Adrenal gland (tissue), 9 donors: ENCODE measurements at regions not wholly inside any gene's neighbourhood (a gene's known extent, or its start where the extent isn't known, plus 50 kb on each side); places are given as distances from the start of the nearest gene placed in this dataset.

Experiments
- DNase-seq, 7 donors: peaks; one replicate each; pipeline ENCODE4 v3.0.0-alpha.2; 2019 to 2020
- H3K27ac ChIP-seq, 5 donors: fragments of 200-600 bp; sonication (generic) in 4 of 5; 1 replicate in 3 of 5; 2 replicates in 2 of 5; pipeline versions ENCODE4 v1.5.1 to v1.8.0; 2016 to 2020; ENCODE audit warnings: mild to moderate bottlenecking in 1 of 5
- H3K27me3 ChIP-seq: fragments of 200-600 bp; 2 replicates; pipeline ENCODE4 v1.8.0; 2021
- H3K36me3 ChIP-seq, 2 donors: fragments of 200-600 bp; replicated peaks in 1 of 2; 1 replicate in 1 of 2; 2 replicates in 1 of 2; pipeline versions ENCODE4 v1.5.1 to v1.8.0; 2018 to 2022
- H3K4me1 ChIP-seq, 2 donors: fragments of 200-600 bp; replicated peaks in 1 of 2; 1 replicate in 1 of 2; 2 replicates in 1 of 2; pipeline versions ENCODE4 v1.5.1 to v1.8.0; 2018 to 2021
- H3K4me3 ChIP-seq, 4 donors: fragments of 200-600 bp; sonication (generic) in 3 of 4; one replicate each; pipeline ENCODE4 v1.5.1; 2016 to 2018
- H3K9me3 ChIP-seq, 3 donors: fragments of 200-600 bp; sonication (generic) in 1 of 3; replicated peaks in 1 of 3; 1 replicate in 2 of 3; 2 replicates in 1 of 3; pipeline versions ENCODE4 v1.5.1 to v1.8.0; 2016 to 2021
- POLR2A ChIP-seq, 2 donors: fragments of 450-650 bp; IDR thresholded peaks; one replicate each; pipeline ENCODE4 v1.6.1; 2017; ENCODE audit warnings: antibody characterized with exemption in 2 of 2, mild to moderate bottlenecking in 2 of 2, moderate library complexity in 1 of 2
- WGBS, 4 donors: extraction: QIAGEN DNeasy Blood & Tissue Kit in 2 of 4; methylation state at CpG; one replicate each; pipeline versions ENCODE4 v1.1.5 to v1.1.7; 2013 to 2017; 5-methylcytosine and 5-hydroxymethylcytosine counted together
- intact Hi-C, 2 donors: fragments of 100-400 bp; cut with DNase I; formaldehyde crosslinking; loops; one replicate each; pipeline versions ENCODE4 v1.14.1 to v1.15.0; 2022 to 2023
- TF ChIP-seq, protein P1 (sequence below), 6 experiments: fragments of 450-650 bp in 4 of 6; fragments of 200-600 bp in 2 of 6; sonication (generic) in 1 of 6; IDR thresholded peaks; 1 replicate in 5 of 6; 2 replicates in 1 of 6; pipeline versions ENCODE4 v1.5.1 to v1.8.0; 2016 to 2021; ENCODE audit warnings: antibody characterized with exemption in 6 of 6, mild to moderate bottlenecking in 2 of 6, moderate library complexity in 1 of 6
- donor health status: healthy with polysubstance abuse.
- donor health status: Bipolar disorder and iron deficiency.
- donor health status: DM: yes; HTN: yes; CAD: no.
- donor health status: DM: no; HTN: no; CAD: no.
- donor health status: DM: no; HTN: no; CAD: no.

DNA sequence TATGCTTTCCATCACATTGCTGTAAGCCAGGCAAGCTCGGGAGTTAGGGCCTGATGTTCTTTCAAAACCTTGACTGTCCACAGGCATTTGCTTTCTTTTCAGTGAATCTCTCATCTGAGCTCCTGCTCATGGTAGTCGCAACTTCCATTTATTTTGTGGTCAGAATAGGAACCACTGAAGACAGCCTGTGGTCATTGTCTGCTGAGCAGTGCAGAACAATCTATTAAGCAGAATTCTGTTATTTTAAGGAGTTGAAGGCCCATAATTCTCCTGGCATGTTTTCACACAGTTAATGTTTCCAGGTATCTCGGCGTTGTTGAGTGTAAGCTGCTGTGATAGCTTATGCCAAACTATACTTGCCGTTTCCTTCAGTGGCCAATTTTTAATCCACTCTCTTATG lies 491.1 kb upstream of the AKR1E2 start:
- Histone ChIP-seq H3K27me3 (no peaks in the 10 kb centered on the region), H3K36me3 (no peaks in the 10 kb centered on the region), H3K9me3 (no peaks in the 10 kb centered on the region), H3K27ac (no peak overlapping the region), H3K4me1 (no peaks in the 10 kb centered on the region), H3K4me3 (no peak overlapping the region)
- TF ChIP-seq, protein P1, sequence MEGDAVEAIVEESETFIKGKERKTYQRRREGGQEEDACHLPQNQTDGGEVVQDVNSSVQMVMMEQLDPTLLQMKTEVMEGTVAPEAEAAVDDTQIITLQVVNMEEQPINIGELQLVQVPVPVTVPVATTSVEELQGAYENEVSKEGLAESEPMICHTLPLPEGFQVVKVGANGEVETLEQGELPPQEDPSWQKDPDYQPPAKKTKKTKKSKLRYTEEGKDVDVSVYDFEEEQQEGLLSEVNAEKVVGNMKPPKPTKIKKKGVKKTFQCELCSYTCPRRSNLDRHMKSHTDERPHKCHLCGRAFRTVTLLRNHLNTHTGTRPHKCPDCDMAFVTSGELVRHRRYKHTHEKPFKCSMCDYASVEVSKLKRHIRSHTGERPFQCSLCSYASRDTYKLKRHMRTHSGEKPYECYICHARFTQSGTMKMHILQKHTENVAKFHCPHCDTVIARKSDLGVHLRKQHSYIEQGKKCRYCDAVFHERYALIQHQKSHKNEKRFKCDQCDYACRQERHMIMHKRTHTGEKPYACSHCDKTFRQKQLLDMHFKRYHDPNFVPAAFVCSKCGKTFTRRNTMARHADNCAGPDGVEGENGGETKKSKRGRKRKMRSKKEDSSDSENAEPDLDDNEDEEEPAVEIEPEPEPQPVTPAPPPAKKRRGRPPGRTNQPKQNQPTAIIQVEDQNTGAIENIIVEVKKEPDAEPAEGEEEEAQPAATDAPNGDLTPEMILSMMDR (IDR thresholded peaks at IDR 0.05) = no peak
- no peak for TF ChIP-seq POLR2A (IDR thresholded peaks at IDR 0.05)
- intact Hi-C loops = no loop called here
- WGBS, 4 donors = 66 to 71% (median 71%) methylated on average over 5 of the region's 5 CpGs
- no peak for DNase-seq

DNA sequence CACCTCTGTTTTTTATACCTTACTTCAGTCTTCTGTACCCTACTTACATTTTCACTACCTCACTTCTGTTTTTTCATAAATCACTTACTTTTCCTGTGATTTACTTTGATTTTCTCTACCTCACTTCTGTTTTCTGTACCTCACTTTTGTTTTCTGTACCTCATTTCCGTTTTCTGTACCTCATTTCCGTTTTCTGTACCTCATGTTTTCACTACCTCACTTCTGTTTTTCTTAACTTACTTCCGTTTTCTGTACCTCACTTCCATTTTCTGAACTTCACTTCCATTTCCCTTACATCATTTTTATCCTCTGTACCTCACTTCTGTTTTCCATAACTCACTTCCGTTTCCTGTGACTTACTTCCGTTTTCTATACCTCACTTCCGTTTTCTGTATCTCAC lies 492.0 kb upstream of the AKR1E2 start:
- TF ChIP-seq, protein P1 (IDR thresholded peaks at IDR 0.05) = no peak
- no peak for TF ChIP-seq POLR2A (IDR thresholded peaks at IDR 0.05)
- H3K4me1 ChIP-seq = no peaks in the 10 kb centered on the region
- intact Hi-C loops = no loop called here

DNA sequence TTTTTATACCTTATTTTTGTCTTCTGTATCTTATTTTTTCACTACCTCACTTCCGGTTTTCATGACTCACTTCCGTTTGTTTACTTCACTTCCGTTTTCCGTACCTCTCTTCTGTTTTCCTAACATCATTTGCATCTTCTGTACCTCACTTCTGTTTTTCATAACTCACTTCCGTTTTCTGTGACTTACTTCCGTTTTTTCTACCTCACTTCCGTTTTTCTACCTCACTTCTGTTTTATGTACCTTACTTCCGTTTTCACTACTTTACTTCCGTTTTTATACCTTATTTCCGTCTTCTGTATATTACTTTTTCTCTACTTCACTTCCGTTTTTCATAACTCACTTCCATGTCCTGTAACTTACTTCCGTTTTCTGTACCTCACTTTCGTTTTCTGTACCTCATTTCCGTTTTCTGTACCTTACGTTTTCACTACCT lies 492.5 kb upstream of the AKR1E2 start:
- Histone ChIP-seq H3K4me3 (no peak overlapping the region), H3K27ac (no peak overlapping the region), H3K27me3 (no peaks in the 10 kb centered on the region), H3K9me3 (no peaks in the 10 kb centered on the region), H3K36me3 (no peaks in the 10 kb centered on the region), H3K4me1 (no peaks in the 10 kb centered on the region)
- no peak for DNase-seq
- no peak for TF ChIP-seq POLR2A (IDR thresholded peaks at IDR 0.05)
- TF ChIP-seq, protein P1 (IDR thresholded peaks at IDR 0.05) = no peak
- WGBS, 4 donors = 70 to 77% (median 72%) methylated on average over 15 of the region's 15 CpGs
- intact Hi-C loops = no loop called here

More for the DNA sequence above, 492.0 kb upstream of the AKR1E2 start:
- no peak overlapping the region for H3K27ac ChIP-seq
- H3K36me3 ChIP-seq = no peaks in the 10 kb centered on the region
- no peak for DNase-seq
- no peaks in the 10 kb centered on the region for H3K27me3 ChIP-seq
- 61 to 75% (median 62%) methylated on average over 6 of the region's 6 CpGs for WGBS, 4 donors
- no peaks in the 10 kb centered on the region for H3K9me3 ChIP-seq
- no peak overlapping the region for H3K4me3 ChIP-seq

GRCh38 chr10:4332764-4333458 lies 493.1 kb upstream of the AKR1E2 start:
- 71 to 75% (median 71%) methylated on average over 9 of the region's 9 CpGs for WGBS, 4 donors
- no peaks in the 10 kb centered on the region for H3K27me3 ChIP-seq
- H3K4me3 ChIP-seq = no peak overlapping the region
- intact Hi-C loops = no loop called here
- TF ChIP-seq, protein P1 (IDR thresholded peaks at IDR 0.05) = no peak
- no peak for TF ChIP-seq POLR2A (IDR thresholded peaks at IDR 0.05)
- H3K4me1 ChIP-seq = no peaks in the 10 kb centered on the region
- H3K27ac ChIP-seq = no peak overlapping the region
- H3K9me3 ChIP-seq = no peaks in the 10 kb centered on the region
- H3K36me3 ChIP-seq = no peaks in the 10 kb centered on the region
- no peak for DNase-seq
